Vagina (tissue), 2 donors: ENCODE measurements at regions not wholly inside any gene's neighbourhood (a gene's known extent, or its start where the extent isn't known, plus 50 kb on each side); places are given as distances from the start of the nearest gene placed in this dataset.

Experiments
- DNase-seq, 2 donors: peaks; one replicate each; pipeline ENCODE4 v3.0.0-alpha.2; 2017; ENCODE audit errors: extremely low spot score in 2 of 2
- H3K27ac ChIP-seq: fragments of 200-600 bp; sonication (generic); one replicate; pipeline ENCODE4 v1.5.1; 2019
- H3K27me3 ChIP-seq: fragments of 200-600 bp; sonication (generic); one replicate; pipeline ENCODE4 v1.5.1; 2019
- H3K36me3 ChIP-seq, 2 donors: fragments of 200-600 bp; sonication (generic); one replicate each; pipeline ENCODE4 v1.5.1; 2017 to 2019
- H3K4me1 ChIP-seq: fragments of 200-600 bp; sonication (generic); one replicate; pipeline ENCODE4 v1.5.1; 2019
- H3K4me3 ChIP-seq, 2 donors: fragments of 200-600 bp; sonication (generic); 1 replicate in 1 of 2; 2 replicates in 1 of 2; pipeline ENCODE4 v1.5.1; 2016 to 2019
- H3K9me3 ChIP-seq: fragments of 200-600 bp; sonication (generic); one replicate; pipeline ENCODE4 v1.5.1; 2019
- POLR2A ChIP-seq, 2 donors: fragments of 450-650 bp; IDR thresholded peaks; one replicate each; pipeline ENCODE4 v1.6.1; 2017; ENCODE audit warnings: antibody characterized with exemption in 2 of 2, mild to moderate bottlenecking in 2 of 2, moderate library complexity in 2 of 2
- POLR2AphosphoS5 ChIP-seq, 2 donors: sonication (generic); formaldehyde crosslinking; IDR thresholded peaks; one replicate each; pipeline ENCODE4 v1.9.0; 2017; ENCODE audit warnings: antibody characterized with exemption in 2 of 2, mild to moderate bottlenecking in 2 of 2, low read depth in 1 of 2; ENCODE audit not compliant: insufficient read depth in 1 of 2
- intact Hi-C: fragments of 100-400 bp; cut with DNase I; formaldehyde crosslinking; loops from one replicate; pipeline ENCODE4 v1.15.1; 2023
- TF ChIP-seq, protein P1 (sequence below), 3 experiments: fragments of 450-650 bp in 2 of 3; fragments of 200-600 bp in 1 of 3; sonication (generic) in 1 of 3; IDR thresholded peaks; one replicate each; pipeline ENCODE4 v1.5.1; 2017 to 2019; ENCODE audit warnings: antibody characterized with exemption in 3 of 3, mild to moderate bottlenecking in 2 of 3, moderate library complexity in 2 of 3

DNA sequence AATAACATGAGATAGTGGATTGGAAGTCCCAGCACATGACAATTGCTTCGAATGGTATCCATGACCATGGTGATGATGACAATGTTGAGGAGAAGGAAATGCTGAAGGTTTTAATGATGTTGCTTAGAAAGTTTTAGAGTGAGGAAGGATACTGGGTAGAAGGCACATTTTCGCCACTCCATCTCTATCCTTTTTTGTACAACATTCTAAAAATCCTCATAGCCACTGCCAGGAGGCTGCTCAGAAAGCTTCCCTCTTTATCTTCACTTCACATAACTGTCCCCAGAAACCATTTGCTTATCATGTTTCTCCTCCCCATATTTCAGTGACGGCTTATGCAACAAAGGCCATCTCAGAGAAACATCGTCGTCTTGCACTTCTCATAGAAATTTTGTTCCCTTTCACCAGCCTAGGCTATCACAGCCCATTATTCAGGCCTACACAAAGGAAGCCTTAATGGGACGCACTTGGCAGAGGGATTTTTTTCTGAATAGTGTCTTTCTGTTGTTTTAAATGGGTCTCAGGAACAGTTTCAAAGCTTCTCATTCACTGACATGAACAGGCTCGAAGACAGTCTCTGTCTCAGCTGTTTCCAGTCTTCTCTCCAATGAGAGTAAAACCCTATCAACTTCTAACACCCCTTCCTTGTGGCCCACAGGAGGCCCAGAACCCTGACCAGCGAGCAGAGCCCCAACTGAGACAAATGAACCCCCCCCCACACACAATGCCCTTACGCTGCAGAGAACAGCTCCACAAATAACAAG lies 506.7 kb downstream of the HAPSTR1 start:
- Histone ChIP-seq H3K27ac (no peak overlapping the region), H3K9me3 (no peaks in the 10 kb centered on the region), H3K27me3 (no peaks in the 10 kb centered on the region), H3K36me3 (no peaks in the 10 kb centered on the region), H3K4me3 (no peak overlapping the region), H3K4me1 (no peaks in the 10 kb centered on the region)
- TF ChIP-seq POLR2AphosphoS5 (IDR thresholded peaks at IDR 0.05; ENCODE audit: insufficient read depth in 1 of 2, low read depth in 1 of 2) (no peak), POLR2A (IDR thresholded peaks at IDR 0.05) (no peak)
- TF ChIP-seq, protein P1, sequence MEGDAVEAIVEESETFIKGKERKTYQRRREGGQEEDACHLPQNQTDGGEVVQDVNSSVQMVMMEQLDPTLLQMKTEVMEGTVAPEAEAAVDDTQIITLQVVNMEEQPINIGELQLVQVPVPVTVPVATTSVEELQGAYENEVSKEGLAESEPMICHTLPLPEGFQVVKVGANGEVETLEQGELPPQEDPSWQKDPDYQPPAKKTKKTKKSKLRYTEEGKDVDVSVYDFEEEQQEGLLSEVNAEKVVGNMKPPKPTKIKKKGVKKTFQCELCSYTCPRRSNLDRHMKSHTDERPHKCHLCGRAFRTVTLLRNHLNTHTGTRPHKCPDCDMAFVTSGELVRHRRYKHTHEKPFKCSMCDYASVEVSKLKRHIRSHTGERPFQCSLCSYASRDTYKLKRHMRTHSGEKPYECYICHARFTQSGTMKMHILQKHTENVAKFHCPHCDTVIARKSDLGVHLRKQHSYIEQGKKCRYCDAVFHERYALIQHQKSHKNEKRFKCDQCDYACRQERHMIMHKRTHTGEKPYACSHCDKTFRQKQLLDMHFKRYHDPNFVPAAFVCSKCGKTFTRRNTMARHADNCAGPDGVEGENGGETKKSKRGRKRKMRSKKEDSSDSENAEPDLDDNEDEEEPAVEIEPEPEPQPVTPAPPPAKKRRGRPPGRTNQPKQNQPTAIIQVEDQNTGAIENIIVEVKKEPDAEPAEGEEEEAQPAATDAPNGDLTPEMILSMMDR (IDR thresholded peaks at IDR 0.05) = no peak
- intact Hi-C loops = no loop called here
- DNase-seq = no peak

DNA sequence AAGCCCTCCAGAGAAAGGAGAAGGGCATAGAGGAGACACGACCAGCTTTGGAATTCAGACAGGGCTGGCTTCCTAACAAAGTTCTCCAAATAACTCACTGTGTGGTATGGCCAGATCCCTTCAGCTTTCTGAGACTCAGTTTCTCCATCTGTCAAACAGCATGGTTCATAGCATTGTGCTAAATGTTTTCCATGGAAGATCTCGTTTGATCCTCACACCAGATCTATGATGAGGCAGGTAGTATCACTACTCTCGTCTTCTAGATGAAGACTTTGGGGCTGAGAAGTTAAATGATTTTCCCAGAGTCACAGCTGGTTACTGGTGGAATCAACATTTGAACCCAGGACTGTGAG lies 507.3 kb downstream of the HAPSTR1 start:
- Histone ChIP-seq H3K27me3 (no peaks in the 10 kb centered on the region), H3K36me3 (no peaks in the 10 kb centered on the region), H3K27ac (no peak overlapping the region), H3K4me3 (no peak overlapping the region), H3K9me3 (no peaks in the 10 kb centered on the region), H3K4me1 (no peaks in the 10 kb centered on the region)
- DNase-seq = no peak
- TF ChIP-seq POLR2A (IDR thresholded peaks at IDR 0.05) (no peak), POLR2AphosphoS5 (IDR thresholded peaks at IDR 0.05; ENCODE audit: insufficient read depth in 1 of 2, low read depth in 1 of 2) (no peak)
- TF ChIP-seq, protein P1 (IDR thresholded peaks at IDR 0.05) = no peak
- intact Hi-C loops = no loop called here

DNA sequence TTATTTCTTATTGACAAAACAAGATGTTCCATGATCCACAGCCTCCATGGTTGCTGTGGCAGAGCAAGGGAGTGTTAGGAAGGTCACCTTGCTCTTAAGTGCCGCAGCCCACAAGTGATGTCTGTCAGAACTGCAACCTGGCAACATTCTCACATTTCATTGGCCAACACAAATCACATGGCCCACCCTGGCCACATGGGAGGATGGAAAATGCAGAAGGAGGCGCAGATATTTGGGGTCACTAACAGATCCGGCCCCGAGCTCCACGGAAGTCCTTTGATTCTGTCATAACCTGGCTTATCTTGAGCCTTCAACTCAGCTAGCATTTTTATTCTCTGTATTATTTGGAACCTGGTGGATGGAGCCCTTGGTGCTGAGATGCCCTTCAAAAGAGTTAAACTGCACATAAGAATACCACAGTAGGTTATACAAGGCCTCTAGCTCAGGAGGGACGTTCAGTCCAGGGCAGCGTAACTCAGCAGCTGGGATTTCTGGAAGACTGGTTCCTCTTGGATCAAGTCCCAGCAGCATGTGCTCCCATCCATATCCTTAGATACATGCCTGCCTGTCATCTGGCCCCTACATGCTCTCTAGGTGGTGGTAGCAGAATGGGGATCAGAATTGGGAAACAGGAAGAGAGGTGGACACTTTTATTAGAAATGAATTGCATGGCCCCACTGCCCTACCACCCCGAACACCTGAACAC lies 508.1 kb downstream of the HAPSTR1 start:
- no peak overlapping the region for H3K4me3 ChIP-seq
- TF ChIP-seq POLR2A (IDR thresholded peaks at IDR 0.05) = no peak
- TF ChIP-seq, protein P1 (IDR thresholded peaks at IDR 0.05) = no peak
- no peak for TF ChIP-seq POLR2AphosphoS5 (IDR thresholded peaks at IDR 0.05; ENCODE audit: insufficient read depth in 1 of 2, low read depth in 1 of 2)
- DNase-seq = no peak
- H3K27ac ChIP-seq = no peak overlapping the region
- no peaks in the 10 kb centered on the region for H3K4me1 ChIP-seq
- no peaks in the 10 kb centered on the region for H3K9me3 ChIP-seq
- H3K36me3 ChIP-seq = no peaks in the 10 kb centered on the region
- H3K27me3 ChIP-seq = no peaks in the 10 kb centered on the region
- intact Hi-C loops = no loop called here

DNA sequence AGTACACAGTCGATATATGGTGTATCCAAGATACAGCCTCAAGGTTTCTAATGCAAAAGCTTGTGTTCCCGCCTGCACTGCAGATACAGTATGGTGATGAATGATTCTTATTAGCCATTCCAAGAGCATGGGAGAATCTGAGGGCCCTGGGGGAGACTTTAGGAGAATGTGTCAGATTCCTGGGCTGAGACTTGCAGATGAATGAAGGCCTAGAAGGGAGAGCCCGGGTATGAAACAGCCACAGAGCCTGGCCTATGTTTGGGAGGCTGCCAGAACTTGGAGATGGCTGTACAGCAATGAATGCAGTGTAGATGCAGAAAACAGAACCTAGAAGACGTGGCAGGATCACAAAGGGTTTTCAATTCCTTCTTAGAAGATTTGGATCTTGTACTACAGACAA lies 510.7 kb downstream of the HAPSTR1 start:
- DNase-seq = no peak
- H3K27ac ChIP-seq = no peak overlapping the region
- H3K9me3 ChIP-seq = no peaks in the 10 kb centered on the region
- no peaks in the 10 kb centered on the region for H3K4me1 ChIP-seq
- intact Hi-C loops = no loop called here
- H3K27me3 ChIP-seq = no peaks in the 10 kb centered on the region
- H3K36me3 ChIP-seq = no peaks in the 10 kb centered on the region
- no peak overlapping the region for H3K4me3 ChIP-seq
- TF ChIP-seq POLR2AphosphoS5 (IDR thresholded peaks at IDR 0.05; ENCODE audit: insufficient read depth in 1 of 2, low read depth in 1 of 2) (no peak), POLR2A (IDR thresholded peaks at IDR 0.05) (no peak)
- TF ChIP-seq, protein P1 (IDR thresholded peaks at IDR 0.05) = no peak

DNA sequence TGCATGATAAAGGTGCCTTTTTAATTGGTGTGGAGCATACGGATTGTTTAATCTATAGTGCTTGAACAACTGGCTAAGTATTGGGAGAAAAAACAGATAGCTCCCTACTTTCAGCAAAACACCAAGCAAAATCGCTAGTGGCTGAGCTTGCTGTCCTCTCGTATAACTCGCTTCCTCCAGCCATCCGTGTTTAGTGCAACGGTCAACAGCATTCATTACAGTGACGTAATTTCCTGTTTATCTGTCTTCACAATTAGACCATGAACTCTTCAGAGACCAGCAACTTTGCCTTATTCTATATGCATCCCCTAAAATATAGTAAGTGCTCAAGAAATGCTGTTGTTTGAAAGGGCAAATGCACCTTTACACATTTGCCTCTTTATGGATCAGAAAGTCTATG lies 511.9 kb downstream of the HAPSTR1 start:
- H3K4me1 ChIP-seq = no peaks in the 10 kb centered on the region
- TF ChIP-seq, protein P1 (IDR thresholded peaks at IDR 0.05) = no peak
- TF ChIP-seq POLR2A (IDR thresholded peaks at IDR 0.05) = no peak
- no peak for TF ChIP-seq POLR2AphosphoS5 (IDR thresholded peaks at IDR 0.05; ENCODE audit: insufficient read depth in 1 of 2, low read depth in 1 of 2)
- no peak for DNase-seq
- intact Hi-C loops = no loop called here
- no peaks in the 10 kb centered on the region for H3K9me3 ChIP-seq
- H3K36me3 ChIP-seq = no peaks in the 10 kb centered on the region
- no peak overlapping the region for H3K4me3 ChIP-seq
- no peak overlapping the region for H3K27ac ChIP-seq
- no peaks in the 10 kb centered on the region for H3K27me3 ChIP-seq
